Adrenal gland (tissue), 5 donors: ENCODE measurements at regions not wholly inside any gene's neighbourhood (a gene's known extent, or its start where the extent isn't known, plus 50 kb on each side); places are given as distances from the start of the nearest gene placed in this dataset.

Experiments
- POLR2A ChIP-seq, 2 donors: fragments of 450-650 bp; IDR thresholded peaks; one replicate each; pipeline ENCODE4 v1.6.1; 2017; ENCODE audit warnings: antibody characterized with exemption in 2 of 2, mild to moderate bottlenecking in 2 of 2, moderate library complexity in 1 of 2
- TF ChIP-seq, protein P1 (sequence below), 6 experiments: fragments of 450-650 bp in 4 of 6; fragments of 200-600 bp in 2 of 6; sonication (generic) in 1 of 6; IDR thresholded peaks; 1 replicate in 5 of 6; 2 replicates in 1 of 6; pipeline versions ENCODE4 v1.5.1 to v1.8.0; 2016 to 2021; ENCODE audit warnings: antibody characterized with exemption in 6 of 6, mild to moderate bottlenecking in 2 of 6, moderate library complexity in 1 of 6
- donor health status: DM: no; HTN: no; CAD: no.

DNA sequence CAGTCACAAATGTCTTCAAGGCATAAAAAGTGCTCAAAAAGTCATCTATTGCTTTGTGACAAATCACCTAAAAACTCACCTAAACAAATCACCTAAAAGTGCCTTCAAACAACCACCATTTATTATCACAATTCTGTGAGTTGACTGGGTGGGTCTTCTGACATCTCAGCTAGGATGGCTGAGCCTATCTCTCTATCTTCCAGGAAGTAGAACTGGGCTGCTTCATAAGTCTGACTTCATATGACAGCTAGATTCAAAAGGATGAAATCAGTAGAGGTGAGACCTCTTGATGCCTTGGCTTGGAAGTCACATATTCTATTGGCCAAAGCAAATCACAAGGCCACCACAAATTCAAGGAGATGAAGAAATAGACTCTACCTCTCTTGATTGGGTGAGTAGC is 199.2 kb upstream of the SLC39A10 start:
- TF ChIP-seq, protein P1, sequence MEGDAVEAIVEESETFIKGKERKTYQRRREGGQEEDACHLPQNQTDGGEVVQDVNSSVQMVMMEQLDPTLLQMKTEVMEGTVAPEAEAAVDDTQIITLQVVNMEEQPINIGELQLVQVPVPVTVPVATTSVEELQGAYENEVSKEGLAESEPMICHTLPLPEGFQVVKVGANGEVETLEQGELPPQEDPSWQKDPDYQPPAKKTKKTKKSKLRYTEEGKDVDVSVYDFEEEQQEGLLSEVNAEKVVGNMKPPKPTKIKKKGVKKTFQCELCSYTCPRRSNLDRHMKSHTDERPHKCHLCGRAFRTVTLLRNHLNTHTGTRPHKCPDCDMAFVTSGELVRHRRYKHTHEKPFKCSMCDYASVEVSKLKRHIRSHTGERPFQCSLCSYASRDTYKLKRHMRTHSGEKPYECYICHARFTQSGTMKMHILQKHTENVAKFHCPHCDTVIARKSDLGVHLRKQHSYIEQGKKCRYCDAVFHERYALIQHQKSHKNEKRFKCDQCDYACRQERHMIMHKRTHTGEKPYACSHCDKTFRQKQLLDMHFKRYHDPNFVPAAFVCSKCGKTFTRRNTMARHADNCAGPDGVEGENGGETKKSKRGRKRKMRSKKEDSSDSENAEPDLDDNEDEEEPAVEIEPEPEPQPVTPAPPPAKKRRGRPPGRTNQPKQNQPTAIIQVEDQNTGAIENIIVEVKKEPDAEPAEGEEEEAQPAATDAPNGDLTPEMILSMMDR (IDR thresholded peaks at IDR 0.05): no peak
- no peak for TF ChIP-seq POLR2A (IDR thresholded peaks at IDR 0.05)
